ENCODE measurements at regions not wholly inside any gene's neighbourhood (a gene's known extent, or its start where the extent isn't known, plus 50 kb on each side); places are given as distances from the start of the nearest gene placed in this dataset.
"Not testable (repeated sequence)": the region's sequence is repeated elsewhere in the genome, so short reads cannot be mapped to it uniquely, and the experiment has no call there.

GRCh38 chr2:84040281-84040680 lies 418.8 kb downstream of the SUCLG1 start:
- DNase-seq = no peak

GRCh38 chr2:84038866-84039265 lies 420.2 kb downstream of the SUCLG1 start:
- DNase-seq = no peak

- DNase-seq = no peak
These were observed 425.6 kb downstream of the SUCLG1 start for GRCh38 chr2:84033347-84033974.

- no peak for DNase-seq
These were observed 427.6 kb downstream of the SUCLG1 start for GRCh38 chr2:84031312-84032050.

GRCh38 chr2:84029903-84030575 lies 429.0 kb downstream of the SUCLG1 start:
- DNase-seq = no peak

GRCh38 chr2:84026818-84027217 lies 432.3 kb downstream of the SUCLG1 start:
- no peak for DNase-seq

- DNase-seq = peak; percentile 36
These were observed 436.2 kb downstream of the SUCLG1 start for GRCh38 chr2:84022810-84023431.

- no peak for DNase-seq
These were observed 442.1 kb downstream of the SUCLG1 start for GRCh38 chr2:84017010-84017409.

- no peak for DNase-seq
These were observed 442.9 kb downstream of the SUCLG1 start for GRCh38 chr2:84016183-84016582.

- DNase-seq = no peak
These were observed 461.2 kb downstream of the SUCLG1 start for GRCh38 chr2:83997889-83998288.

- DNase-seq = no peak
These were observed 464.4 kb downstream of the SUCLG1 start for GRCh38 chr2:83994633-83995179.

- DNase-seq = no peak
These were observed 465.0 kb downstream of the SUCLG1 start for GRCh38 chr2:83993873-83994632.

- no peak for DNase-seq
These were observed 467.1 kb downstream of the SUCLG1 start for GRCh38 chr2:83991992-83992391.

- no peak for DNase-seq
These were observed 468.4 kb downstream of the SUCLG1 start for GRCh38 chr2:83990636-83991035.

- DNase-seq = not testable (repeated sequence)
These were observed 482.5 kb downstream of the SUCLG1 start for GRCh38 chr2:83976628-83977027.

GRCh38 chr2:83972128-83972527 lies 487.0 kb downstream of the SUCLG1 start:
- no peak for DNase-seq

- DNase-seq = no peak
These were observed 487.5 kb downstream of the SUCLG1 start for GRCh38 chr2:83971547-83971946.

- no peak for DNase-seq
These were observed 488.7 kb downstream of the SUCLG1 start for GRCh38 chr2:83970217-83970929.

- DNase-seq = no peak
These were observed 490.0 kb downstream of the SUCLG1 start for GRCh38 chr2:83969085-83969484.

- DNase-seq = no peak
These were observed 491.2 kb downstream of the SUCLG1 start for GRCh38 chr2:83967854-83968253.

GRCh38 chr2:83966946-83967345 lies 492.1 kb downstream of the SUCLG1 start:
- not testable (repeated sequence) for DNase-seq

- no peak for DNase-seq
These were observed 497.6 kb downstream of the SUCLG1 start for GRCh38 chr2:83961512-83961911.
